ENCODE measurements at regions not wholly inside any gene's neighbourhood (a gene's known extent, or its start where the extent isn't known, plus 50 kb on each side); places are given as distances from the start of the nearest gene placed in this dataset.

- TF ChIP-seq CTCF (IDR thresholded peaks at IDR 0.05; ENCODE audit: insufficient read depth, low read length, poor library complexity, severe bottlenecking), result no peak
- TF ChIP-seq EZH2phosphoT487 (conservative IDR thresholded peaks at IDR 0.05; ENCODE audit: low read length), result no peak
Measured at GRCh38 chr3:72569754-72570440, 278.3 kb downstream of the SHQ1 start.

Data from SU-DHL-6 (cell line).